GM23338 (cell line): ENCODE measurements at regions not wholly inside any gene's neighbourhood (a gene's known extent, or its start where the extent isn't known, plus 50 kb on each side); places are given as distances from the start of the nearest gene placed in this dataset.

ENCODE experiments used
- ATAC-seq: fragments of 200-7000 bp; cut with Tn5 transposase; 3 replicates; pipeline ENCODE4 v1.9.1; 2020
- DNase-seq: peaks from one replicate; pipeline ENCODE4 v3.0.0-alpha.2; 2015; ENCODE audit warnings: low spot score
- H2AFZ ChIP-seq: fragments of 200-600 bp; sonication (generic); 2 replicates; pipeline ENCODE4 v1.8.0; 2016; ENCODE audit warnings: antibody characterized with exemption, mild to moderate bottlenecking, moderate library complexity
- H3F3A ChIP-seq: fragments of 200-600 bp; sonication (generic); replicated peaks from 2 replicates; pipeline ENCODE4 v1.8.0; 2017; ENCODE audit warnings: antibody characterized with exemption, mixed run types, low read depth
- H3K27ac ChIP-seq: fragments of 200-600 bp; sonication (generic); 2 replicates; pipeline ENCODE4 v1.6.1; 2016; ENCODE audit warnings: low read depth
- H3K27me3 ChIP-seq: fragments of 200-600 bp; sonication (generic); 2 replicates; pipeline ENCODE4 v1.8.0; 2016; ENCODE audit warnings: mild to moderate bottlenecking, mixed run types, moderate library complexity; ENCODE audit not compliant: insufficient read depth
- H3K36me3 ChIP-seq: fragments of 200-600 bp; sonication (generic); 2 replicates; pipeline ENCODE4 v1.8.0; 2016; ENCODE audit warnings: mild to moderate bottlenecking; ENCODE audit not compliant: insufficient read depth
- H3K4me1 ChIP-seq: fragments of 200-600 bp; sonication (generic); 2 replicates; pipeline ENCODE4 v1.8.0; 2016; ENCODE audit warnings: mild to moderate bottlenecking, moderate library complexity; ENCODE audit not compliant: insufficient read depth
- H3K4me2 ChIP-seq: fragments of 200-600 bp; sonication (generic); 2 replicates; pipeline ENCODE4 v1.7.1; 2017; ENCODE audit warnings: mixed run types
- H3K4me3 ChIP-seq: fragments of 200-600 bp; sonication (generic); 2 replicates; pipeline ENCODE4 v1.6.1; 2016; ENCODE audit warnings: mixed run types
- H3K79me2 ChIP-seq: fragments of 200-600 bp; sonication (generic); replicated peaks from 2 replicates; pipeline ENCODE4 v1.8.0; 2017; ENCODE audit warnings: mild to moderate bottlenecking; ENCODE audit not compliant: insufficient read depth
- H3K9me2 ChIP-seq: fragments of 200-600 bp; sonication (generic); 2 replicates; pipeline ENCODE4 v1.8.0; 2017; ENCODE audit not compliant: insufficient read depth
- H4K20me1 ChIP-seq: fragments of 200-600 bp; sonication (generic); replicated peaks from 2 replicates; pipeline ENCODE4 v1.8.0; 2017; ENCODE audit warnings: mild to moderate bottlenecking; ENCODE audit not compliant: insufficient read depth
- H3K27ac Mint-ChIP-seq: 2 replicates; pipeline ENCODE4 v1.8.0; 2020; ENCODE audit warnings: inconsistent platforms, mild to moderate bottlenecking, moderate library complexity, mixed read lengths
- H3K27me3 Mint-ChIP-seq: 3 replicates; pipeline ENCODE4 v1.8.0; 2022; ENCODE audit warnings: low read depth, mild to moderate bottlenecking, moderate library complexity, mixed read lengths, inconsistent platforms; ENCODE audit not compliant: insufficient read depth, poor library complexity
- H3K36me3 Mint-ChIP-seq: 3 replicates; pipeline ENCODE4 v1.8.0; 2021; ENCODE audit warnings: low read depth, mild to moderate bottlenecking, inconsistent platforms, moderate library complexity, mixed read lengths
- H3K4me1 Mint-ChIP-seq: 3 replicates; pipeline ENCODE4 v1.8.0; 2020; ENCODE audit warnings: mild to moderate bottlenecking, inconsistent platforms, mixed read lengths
- H3K4me3 Mint-ChIP-seq: 3 replicates; pipeline ENCODE4 v1.8.0; 2021; ENCODE audit warnings: moderate library complexity, mild to moderate bottlenecking, inconsistent platforms, mixed read lengths
- H3K9me3 Mint-ChIP-seq: 3 replicates; pipeline ENCODE4 v1.8.0; 2020; ENCODE audit warnings: moderate library complexity, mild to moderate bottlenecking, inconsistent platforms, mixed read lengths
- CREB1 ChIP-seq: fragments of 250-450 bp; sonication (Bioruptor Pico); IDR thresholded peaks from 2 replicates; pipeline ENCODE4 v1.5.0; 2020; ENCODE audit warnings: low read depth, mild to moderate bottlenecking, moderate library complexity
- EZH2 ChIP-seq: fragments of 200-600 bp; sonication (generic); IDR thresholded peaks from one replicate; pipeline ENCODE4 v1.8.0; 2017; ENCODE audit warnings: antibody characterized with exemption, mild to moderate bottlenecking, low read depth; ENCODE audit not compliant: unreplicated experiment
- EZH2phosphoT487 ChIP-seq: fragments of 200-600 bp; sonication (generic); IDR thresholded peaks from one replicate; pipeline ENCODE4 v1.8.1; 2018; ENCODE audit warnings: antibody characterized with exemption; ENCODE audit not compliant: unreplicated experiment
- JUNB ChIP-seq: IDR thresholded peaks from one replicate; pipeline ENCODE4 v1.6.1; 2016; ENCODE audit warnings: antibody characterized with exemption; ENCODE audit not compliant: unreplicated experiment
- NANOG ChIP-seq: IDR thresholded peaks from 2 replicates; pipeline ENCODE4 v1.6.1; 2016; ENCODE audit warnings: antibody characterized with exemption, borderline replicate concordance
- ZNF114 ChIP-seq: fragments of 250-450 bp; sonication (Bioruptor Pico); IDR thresholded peaks from 2 replicates; pipeline ENCODE4 v1.5.0; 2020; ENCODE audit warnings: mild to moderate bottlenecking, moderate library complexity
- TF ChIP-seq, protein P1 (sequence below): IDR thresholded peaks from 2 replicates; pipeline ENCODE4 v1.6.1; 2016; ENCODE audit warnings: antibody characterized with exemption
- TF ChIP-seq, protein P2 (sequence below): IDR thresholded peaks from one replicate; pipeline ENCODE4 v1.6.1; 2018; ENCODE audit warnings: antibody characterized with exemption; ENCODE audit not compliant: unreplicated experiment
- TF ChIP-seq, protein P3 (sequence below), 2 experiments: fragments of 200-600 bp in 1 of 2; sonication (generic) in 1 of 2; conservative IDR thresholded peaks; 2 replicates each; pipeline versions ENCODE4 v1.5.1 to v1.6.1; 2016 to 2017; ENCODE audit warnings: antibody characterized with exemption in 2 of 2, low read depth in 2 of 2, mild to moderate bottlenecking in 2 of 2, moderate library complexity in 1 of 2

DNA sequence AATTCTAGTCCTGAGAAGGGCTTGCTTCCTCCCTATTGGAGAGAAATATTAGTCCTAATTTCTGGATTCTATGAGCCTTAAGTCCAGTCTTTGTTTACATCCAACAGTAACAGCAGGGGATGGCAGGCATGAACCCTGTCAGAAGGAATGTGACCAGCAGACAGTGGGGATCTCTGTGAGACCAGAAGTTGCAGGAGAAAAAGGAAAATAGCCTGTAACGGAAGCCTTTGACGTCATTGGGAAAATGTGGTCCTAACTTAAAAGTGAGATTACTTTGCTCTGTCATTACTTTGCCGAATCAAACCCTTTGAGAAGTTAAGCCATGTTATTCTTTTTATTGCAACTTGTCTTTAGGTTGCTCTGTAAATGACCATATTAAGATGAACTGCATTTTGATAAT, 218.2 kb upstream of the PRICKLE1 start (continued):
- TF ChIP-seq EZH2phosphoT487 (no peak), ZNF114 (CRISPR knock-in tag) (no peak), JUNB (no peak), CREB1 (CRISPR knock-in tag) (no peak), EZH2 (no peak)
- TF ChIP-seq, protein P1, sequence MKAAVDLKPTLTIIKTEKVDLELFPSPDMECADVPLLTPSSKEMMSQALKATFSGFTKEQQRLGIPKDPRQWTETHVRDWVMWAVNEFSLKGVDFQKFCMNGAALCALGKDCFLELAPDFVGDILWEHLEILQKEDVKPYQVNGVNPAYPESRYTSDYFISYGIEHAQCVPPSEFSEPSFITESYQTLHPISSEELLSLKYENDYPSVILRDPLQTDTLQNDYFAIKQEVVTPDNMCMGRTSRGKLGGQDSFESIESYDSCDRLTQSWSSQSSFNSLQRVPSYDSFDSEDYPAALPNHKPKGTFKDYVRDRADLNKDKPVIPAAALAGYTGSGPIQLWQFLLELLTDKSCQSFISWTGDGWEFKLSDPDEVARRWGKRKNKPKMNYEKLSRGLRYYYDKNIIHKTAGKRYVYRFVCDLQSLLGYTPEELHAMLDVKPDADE, result no peak
- TF ChIP-seq, protein P2, sequence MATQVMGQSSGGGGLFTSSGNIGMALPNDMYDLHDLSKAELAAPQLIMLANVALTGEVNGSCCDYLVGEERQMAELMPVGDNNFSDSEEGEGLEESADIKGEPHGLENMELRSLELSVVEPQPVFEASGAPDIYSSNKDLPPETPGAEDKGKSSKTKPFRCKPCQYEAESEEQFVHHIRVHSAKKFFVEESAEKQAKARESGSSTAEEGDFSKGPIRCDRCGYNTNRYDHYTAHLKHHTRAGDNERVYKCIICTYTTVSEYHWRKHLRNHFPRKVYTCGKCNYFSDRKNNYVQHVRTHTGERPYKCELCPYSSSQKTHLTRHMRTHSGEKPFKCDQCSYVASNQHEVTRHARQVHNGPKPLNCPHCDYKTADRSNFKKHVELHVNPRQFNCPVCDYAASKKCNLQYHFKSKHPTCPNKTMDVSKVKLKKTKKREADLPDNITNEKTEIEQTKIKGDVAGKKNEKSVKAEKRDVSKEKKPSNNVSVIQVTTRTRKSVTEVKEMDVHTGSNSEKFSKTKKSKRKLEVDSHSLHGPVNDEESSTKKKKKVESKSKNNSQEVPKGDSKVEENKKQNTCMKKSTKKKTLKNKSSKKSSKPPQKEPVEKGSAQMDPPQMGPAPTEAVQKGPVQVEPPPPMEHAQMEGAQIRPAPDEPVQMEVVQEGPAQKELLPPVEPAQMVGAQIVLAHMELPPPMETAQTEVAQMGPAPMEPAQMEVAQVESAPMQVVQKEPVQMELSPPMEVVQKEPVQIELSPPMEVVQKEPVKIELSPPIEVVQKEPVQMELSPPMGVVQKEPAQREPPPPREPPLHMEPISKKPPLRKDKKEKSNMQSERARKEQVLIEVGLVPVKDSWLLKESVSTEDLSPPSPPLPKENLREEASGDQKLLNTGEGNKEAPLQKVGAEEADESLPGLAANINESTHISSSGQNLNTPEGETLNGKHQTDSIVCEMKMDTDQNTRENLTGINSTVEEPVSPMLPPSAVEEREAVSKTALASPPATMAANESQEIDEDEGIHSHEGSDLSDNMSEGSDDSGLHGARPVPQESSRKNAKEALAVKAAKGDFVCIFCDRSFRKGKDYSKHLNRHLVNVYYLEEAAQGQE, result no peak

DNA sequence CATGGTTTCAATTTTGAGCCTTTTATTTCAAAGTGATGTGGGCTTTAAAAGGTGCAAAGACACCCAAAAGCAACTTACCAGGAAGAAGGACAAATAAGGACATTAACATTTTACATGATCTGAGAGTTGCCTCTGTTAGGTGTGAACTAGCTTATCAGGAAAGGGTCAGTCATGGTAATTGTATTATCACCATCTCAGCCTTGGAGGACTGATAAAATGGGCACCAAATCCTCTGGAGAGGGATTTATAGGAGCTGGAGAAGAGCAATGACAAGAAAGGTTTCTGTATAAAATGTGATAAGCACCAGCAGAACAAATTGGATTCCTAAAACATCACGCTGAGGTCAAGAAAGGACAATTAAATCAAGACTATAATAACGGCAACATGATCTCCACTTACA, 217.7 kb upstream of the PRICKLE1 start:
- Histone ChIP-seq H3K9me2 (0 out of 2 replicates have a peak, but pooled peaks cover 9% of the 10 kb centered on the region), H2AFZ (no peak overlapping the region), H3K4me3 (no peak overlapping the region), H3K79me2 (no peaks in the 10 kb centered on the region), H3K27me3 (no peaks in the 10 kb centered on the region), H3K27ac (no peak overlapping the region), H3F3A (no peaks in the 10 kb centered on the region), H4K20me1 (no peaks in the 10 kb centered on the region), H3K4me2 (no peak overlapping the region), H3K4me1 (peaks cover 11% of the 10 kb centered on the region), H3K36me3 (no peaks in the 10 kb centered on the region)
- DNase-seq (no peak), ATAC-seq (no peak)
- Mint-ChIP-seq H3K4me1 (peaks cover 25% of the 10 kb centered on the region), H3K27me3 (peaks cover 4% of the 10 kb centered on the region), H3K36me3 (no peaks in the 10 kb centered on the region), H3K4me3 (no peak overlapping the region), H3K27ac (no peak overlapping the region), H3K9me3 (no peaks in the 10 kb centered on the region)
- TF ChIP-seq NANOG, result no peak

DNA sequence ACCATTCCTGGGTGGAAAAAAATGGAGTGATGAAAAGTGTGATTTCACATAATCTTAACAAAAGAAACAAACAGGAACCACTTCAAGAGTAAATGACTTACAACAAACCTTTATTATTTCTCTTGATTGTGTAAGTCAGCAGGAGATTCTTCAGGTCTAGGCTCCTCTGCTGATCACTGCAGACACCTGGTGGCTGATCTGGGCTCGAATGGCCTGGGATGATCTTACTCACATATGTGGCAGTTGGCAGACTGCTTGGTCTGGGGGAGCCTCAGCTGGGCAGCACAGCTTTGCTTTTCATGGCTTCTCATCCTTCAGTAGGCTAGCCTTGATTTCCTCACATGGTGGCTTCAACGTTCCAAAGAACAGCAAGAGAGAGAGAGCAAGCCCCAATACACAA, 215.4 kb upstream of the PRICKLE1 start:
- Histone ChIP-seq H3K4me1 (peaks cover 22% of the 10 kb centered on the region), H3K36me3 (no peaks in the 10 kb centered on the region), H2AFZ (no peak overlapping the region), H3F3A (no peaks in the 10 kb centered on the region), H3K9me2 (0 out of 2 replicates have a peak, but pooled peaks cover 9% of the 10 kb centered on the region), H3K4me2 (no peak overlapping the region), H3K27ac (no peak overlapping the region), H4K20me1 (no peaks in the 10 kb centered on the region), H3K27me3 (no peaks in the 10 kb centered on the region), H3K79me2 (no peaks in the 10 kb centered on the region), H3K4me3 (no peak overlapping the region)
- Mint-ChIP-seq H3K4me1 (peaks cover 37% of the 10 kb centered on the region), H3K4me3 (no peak overlapping the region), H3K9me3 (no peaks in the 10 kb centered on the region), H3K36me3 (no peaks in the 10 kb centered on the region), H3K27ac (no peak overlapping the region), H3K27me3 (peaks cover 4% of the 10 kb centered on the region)
- TF ChIP-seq, protein P3, sequence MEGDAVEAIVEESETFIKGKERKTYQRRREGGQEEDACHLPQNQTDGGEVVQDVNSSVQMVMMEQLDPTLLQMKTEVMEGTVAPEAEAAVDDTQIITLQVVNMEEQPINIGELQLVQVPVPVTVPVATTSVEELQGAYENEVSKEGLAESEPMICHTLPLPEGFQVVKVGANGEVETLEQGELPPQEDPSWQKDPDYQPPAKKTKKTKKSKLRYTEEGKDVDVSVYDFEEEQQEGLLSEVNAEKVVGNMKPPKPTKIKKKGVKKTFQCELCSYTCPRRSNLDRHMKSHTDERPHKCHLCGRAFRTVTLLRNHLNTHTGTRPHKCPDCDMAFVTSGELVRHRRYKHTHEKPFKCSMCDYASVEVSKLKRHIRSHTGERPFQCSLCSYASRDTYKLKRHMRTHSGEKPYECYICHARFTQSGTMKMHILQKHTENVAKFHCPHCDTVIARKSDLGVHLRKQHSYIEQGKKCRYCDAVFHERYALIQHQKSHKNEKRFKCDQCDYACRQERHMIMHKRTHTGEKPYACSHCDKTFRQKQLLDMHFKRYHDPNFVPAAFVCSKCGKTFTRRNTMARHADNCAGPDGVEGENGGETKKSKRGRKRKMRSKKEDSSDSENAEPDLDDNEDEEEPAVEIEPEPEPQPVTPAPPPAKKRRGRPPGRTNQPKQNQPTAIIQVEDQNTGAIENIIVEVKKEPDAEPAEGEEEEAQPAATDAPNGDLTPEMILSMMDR (conservative IDR thresholded peaks at IDR 0.05; ENCODE audit: low read depth in 2 of 2), result peak; percentile 18 to 50; a peak in 2 of 4 replicates
- TF ChIP-seq JUNB, result no peak
- peak; percentile 27 for DNase-seq
- peak; percentile 65 for ATAC-seq
